K562 (cell line): ENCODE measurements at regions not wholly inside any gene's neighbourhood (a gene's known extent, or its start where the extent isn't known, plus 50 kb on each side); places are given as distances from the start of the nearest gene placed in this dataset.

Experiments used
- ATF1 ChIP-seq, 2 experiments: fragments of 450-650 bp in 1 of 2; IDR thresholded peaks; 2 replicates each; pipeline ENCODE4 v1.6.1; 2016; ENCODE audit warnings: missing compliant biosample characterization in 1 of 2, missing genetic modification characterization in 1 of 2
- CREB1 ChIP-seq, 2 experiments: sonication (generic) in 1 of 2; formaldehyde crosslinking in 1 of 2; IDR thresholded peaks; 2 replicates each; pipeline versions ENCODE4 v1.6.1 to v1.8.0; 2012 to 2022; ENCODE audit warnings: inconsistent platforms in 1 of 2, mild to moderate bottlenecking in 1 of 2, missing genetic modification reagents in 1 of 2, moderate library complexity in 1 of 2
- EP300 ChIP-seq: IDR thresholded peaks from 2 replicates; pipeline ENCODE4 v1.6.1; 2012; ENCODE audit warnings: low read length, improper control_type of control experiment
- FOS ChIP-seq: IDR thresholded peaks from 3 replicates; pipeline ENCODE4 v1.6.1; 2011; ENCODE audit not compliant: insufficient read length; ENCODE audit errors: extremely low read depth
- GABPA ChIP-seq: fragments of 200-800 bp; sonication (Bioruptor generic); conservative IDR thresholded peaks from 2 replicates; pipeline ENCODE4 v1.6.1; 2016; ENCODE audit warnings: low read depth, missing genetic modification characterization, missing compliant biosample characterization
- NUFIP1 ChIP-seq: fragments of 450-650 bp; IDR thresholded peaks from 2 replicates; pipeline ENCODE4 v1.6.1; 2018; ENCODE audit not compliant: partially characterized antibody
- PHB2 ChIP-seq: fragments of 450-650 bp; IDR thresholded peaks from 2 replicates; pipeline ENCODE4 v1.6.1; 2017; ENCODE audit warnings: low read depth
- POLR2A ChIP-seq: fragments of 450-650 bp; conservative IDR thresholded peaks from 2 replicates; pipeline ENCODE4 v1.6.1; 2016
- POLR2AphosphoS5 ChIP-seq: IDR thresholded peaks from 2 replicates; pipeline ENCODE4 v1.6.1; 2011; ENCODE audit warnings: mild to moderate bottlenecking, low read depth, low read length, moderate library complexity; ENCODE audit not compliant: control insufficient read depth, insufficient read depth
- TAF1 ChIP-seq: IDR thresholded peaks from 2 replicates; pipeline ENCODE4 v1.6.1; 2011; ENCODE audit warnings: mild to moderate bottlenecking, low read length, moderate library complexity; ENCODE audit not compliant: insufficient read depth, control insufficient read depth, severe bottlenecking; ENCODE audit errors: extremely low read depth
- TAF15 ChIP-seq: fragments of 200-400 bp; formaldehyde crosslinking; IDR thresholded peaks from 2 replicates; pipeline ENCODE4 v1.6.1; 2017; ENCODE audit warnings: mild to moderate bottlenecking, low read depth, low read length, moderate library complexity
- TOE1 ChIP-seq, 2 experiments: fragments of 450-650 bp in 1 of 2; sonication (generic) in 1 of 2; formaldehyde crosslinking in 1 of 2; IDR thresholded peaks; 2 replicates each; pipeline versions ENCODE4 v1.7.1 to v1.8.0; 2016 to 2022; ENCODE audit warnings: borderline replicate concordance in 2 of 2, mild to moderate bottlenecking in 2 of 2, antibody characterized with exemption in 1 of 2, inconsistent platforms in 1 of 2, low read depth in 1 of 2, missing genetic modification reagents in 1 of 2, moderate library complexity in 1 of 2
- ZNF23 ChIP-seq: fragments of 250-450 bp; sonication (Bioruptor Pico); IDR thresholded peaks from 2 replicates; pipeline ENCODE4 v1.4.0; 2020; ENCODE audit warnings: mild to moderate bottlenecking
- TF ChIP-seq, protein P1 (sequence below): fragments of 450-650 bp; IDR thresholded peaks from 2 replicates; pipeline ENCODE4 v1.6.1; 2016; ENCODE audit warnings: antibody characterized with exemption

DNA sequence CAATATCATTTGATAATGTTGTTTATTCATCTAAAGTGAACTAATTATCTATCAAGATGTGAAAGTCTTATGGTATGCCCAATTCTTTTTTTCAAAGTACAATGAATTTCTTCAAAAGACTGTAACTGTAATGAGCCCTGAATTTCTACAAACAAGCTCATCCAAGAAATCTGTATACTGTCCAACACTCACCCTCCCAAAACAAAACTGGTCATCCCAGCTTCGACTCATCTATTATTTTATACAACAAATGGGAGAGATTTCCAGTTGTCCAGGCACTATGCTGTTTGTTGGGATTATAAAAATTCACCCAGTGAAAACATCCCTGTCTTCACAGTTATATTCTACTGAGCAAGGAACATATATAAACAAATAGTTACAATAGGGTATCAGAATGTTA, 806.9 kb downstream of the TNS3 start:
- TF ChIP-seq ZNF23 (CRISPR knock-in tag): no peak
- TF ChIP-seq EP300: no peak
- no peak for TF ChIP-seq POLR2A
- TF ChIP-seq ATF1 (CRISPR knock-in tag; IDR thresholded peaks at IDR 0.05): no peak
- TF ChIP-seq ATF1 (tag; IDR thresholded peaks at IDR 0.05): no peak
- no peak for TF ChIP-seq TAF15
- TF ChIP-seq CREB1 (IDR thresholded peaks at IDR 0.05): no peak
- no peak for TF ChIP-seq CREB1 (CRISPR knock-in tag; IDR thresholded peaks at IDR 0.05)
- TF ChIP-seq, protein P1, sequence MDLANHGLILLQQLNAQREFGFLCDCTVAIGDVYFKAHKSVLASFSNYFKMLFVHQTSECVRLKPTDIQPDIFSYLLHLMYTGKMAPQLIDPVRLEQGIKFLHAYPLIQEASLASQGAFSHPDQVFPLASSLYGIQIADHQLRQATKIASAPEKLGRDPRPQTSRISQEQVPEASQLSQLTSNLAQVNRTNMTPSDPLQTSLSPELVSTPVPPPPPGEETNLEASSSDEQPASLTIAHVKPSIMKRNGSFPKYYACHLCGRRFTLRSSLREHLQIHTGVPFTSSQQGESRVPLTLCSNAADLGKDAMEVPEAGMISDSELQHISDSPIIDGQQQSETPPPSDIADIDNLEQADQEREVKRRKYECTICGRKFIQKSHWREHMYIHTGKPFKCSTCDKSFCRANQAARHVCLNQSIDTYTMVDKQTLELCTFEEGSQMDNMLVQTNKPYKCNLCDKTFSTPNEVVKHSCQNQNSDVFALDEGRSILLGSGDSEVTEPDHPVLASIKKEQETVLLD: no peak
- TF ChIP-seq FOS: no peak
- no peak for TF ChIP-seq NUFIP1
- TF ChIP-seq TAF1: no peak
- TF ChIP-seq POLR2AphosphoS5: no peak
- TF ChIP-seq GABPA (tag): no peak
- TF ChIP-seq TOE1 (IDR thresholded peaks at IDR 0.05; ENCODE audit: borderline replicate concordance): no peak
- TF ChIP-seq TOE1 (CRISPR knock-in tag; IDR thresholded peaks at IDR 0.05; ENCODE audit: borderline replicate concordance, low read depth): no peak
- TF ChIP-seq PHB2: no peak
